Stimulated activated CD4-positive, alpha-beta T cell treated with anti-CD3 and anti-CD28 coated beads, Interleukin-2, amount 100 ng/mL, for 48 hours (primary cell): ENCODE measurements at regions not wholly inside any gene's neighbourhood (a gene's known extent, or its start where the extent isn't known, plus 50 kb on each side); places are given as distances from the start of the nearest gene placed in this dataset.
"Not testable (repeated sequence)": the region's sequence is repeated elsewhere in the genome, so short reads cannot be mapped to it uniquely, and the experiment has no call there.

ENCODE experiments used
- DNase-seq, 2 donors: peaks; one replicate each; pipeline ENCODE4 v3.0.0-alpha.2; 2020

DNA sequence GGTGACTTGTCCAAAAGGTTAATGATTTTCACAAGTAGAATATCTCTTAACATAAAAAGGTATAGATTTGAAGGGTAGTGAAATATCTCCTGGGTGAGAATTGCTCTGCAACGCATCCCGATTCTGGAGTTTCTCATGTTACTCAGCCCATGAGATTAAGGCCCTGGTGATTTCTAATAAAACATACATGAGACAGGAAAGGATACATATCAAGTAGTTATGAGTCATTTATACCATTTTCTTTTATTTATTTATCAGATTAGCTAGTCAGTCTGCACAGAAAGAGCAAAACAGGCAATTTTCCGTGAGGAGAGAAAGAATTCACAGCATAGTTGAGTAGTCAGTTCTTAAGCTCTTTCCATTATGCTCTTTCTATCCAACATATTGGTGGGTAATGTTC lies 535.6 kb upstream of the ATP2B1 start:
- no peak for DNase-seq

DNA sequence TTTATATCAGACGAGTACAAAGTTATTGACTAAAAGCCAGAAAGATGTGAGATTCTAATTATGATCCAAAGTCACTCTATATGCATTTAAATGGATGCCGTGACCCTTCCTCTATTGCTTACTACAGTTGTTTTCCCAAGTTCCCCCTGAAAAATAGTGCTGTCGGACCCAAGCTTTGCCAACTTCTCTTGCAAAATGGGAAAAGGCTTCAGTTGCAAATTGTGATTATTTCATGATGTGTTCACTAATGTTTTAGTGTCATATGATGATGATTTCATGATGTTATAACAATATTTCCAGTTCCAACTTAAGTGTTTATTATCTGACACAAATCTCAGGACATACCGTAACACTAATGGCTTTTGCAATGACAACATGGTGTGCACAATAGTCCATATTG lies 534.6 kb upstream of the ATP2B1 start:
- no peak for DNase-seq

DNA sequence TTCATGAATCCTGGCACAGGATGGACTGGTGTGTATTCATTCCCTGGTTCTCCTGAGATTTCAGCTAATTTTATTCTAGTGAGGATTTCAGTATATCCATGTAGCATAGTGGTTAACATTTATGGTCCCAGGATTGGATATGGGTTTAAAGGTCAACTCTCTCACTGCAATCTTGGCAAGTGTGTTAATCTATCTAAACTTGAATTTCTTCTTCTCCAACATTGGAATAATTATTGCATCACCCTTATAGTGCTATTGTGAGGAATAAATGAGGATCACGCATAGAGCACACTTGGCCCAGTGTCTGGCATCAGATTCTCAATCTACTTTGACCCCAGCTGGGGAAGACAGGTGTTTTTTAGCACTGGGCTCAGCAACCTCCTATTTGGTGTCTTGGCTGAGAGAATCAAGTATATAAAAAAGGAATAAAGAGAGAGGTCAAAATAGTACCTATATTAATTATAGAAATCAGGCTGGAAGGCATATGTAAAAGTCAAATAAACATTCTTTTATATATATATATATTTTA lies 531.2 kb upstream of the ATP2B1 start:
- no peak for DNase-seq

DNA sequence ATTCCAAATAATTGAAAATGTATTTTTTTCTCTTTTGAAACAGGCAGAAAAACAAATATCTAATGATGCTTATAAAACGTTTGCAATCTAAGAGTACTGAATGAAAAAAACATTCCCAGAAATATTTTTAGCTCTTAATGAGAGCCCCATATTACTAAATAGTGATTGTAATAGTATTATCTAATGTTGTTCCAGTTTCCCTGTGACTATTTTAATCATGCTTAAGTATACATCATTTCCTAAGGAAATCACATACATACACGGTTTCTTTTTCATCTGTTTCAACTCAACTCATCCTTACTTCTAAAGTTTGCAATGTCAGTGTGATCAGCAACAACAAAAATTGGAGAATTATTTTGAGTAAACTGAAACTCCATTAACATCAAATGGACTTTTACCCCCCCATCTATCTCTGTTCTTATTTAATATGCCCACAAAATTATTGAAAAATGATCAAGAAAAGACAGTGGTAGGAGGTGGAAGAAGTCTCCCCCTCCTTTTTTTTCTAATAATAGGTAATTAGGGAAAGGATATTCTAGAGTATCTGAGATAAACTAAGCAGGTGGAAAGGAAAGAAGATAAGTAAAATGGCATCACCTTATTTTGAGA lies 530.1 kb upstream of the ATP2B1 start:
- no peak for DNase-seq

DNA sequence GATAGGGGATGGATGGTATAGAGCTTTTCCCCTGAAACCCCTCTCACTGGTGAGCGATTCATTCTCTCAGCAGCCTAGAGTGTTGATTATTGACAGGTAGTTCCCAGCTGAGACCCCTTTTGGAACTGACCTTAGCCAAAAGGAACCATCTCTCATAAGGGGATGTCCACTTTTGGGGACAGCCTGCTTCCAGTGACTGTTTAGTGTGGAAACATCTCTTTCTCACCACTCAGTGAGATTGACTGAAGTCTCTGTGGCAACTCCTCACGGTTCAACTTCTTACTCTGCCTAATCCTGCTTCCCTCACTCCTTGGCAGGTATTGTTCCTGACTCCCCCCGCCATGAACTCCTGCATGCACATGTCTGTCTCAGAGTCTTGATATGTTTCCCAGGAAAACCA lies 529.2 kb upstream of the ATP2B1 start:
- no peak for DNase-seq

DNA sequence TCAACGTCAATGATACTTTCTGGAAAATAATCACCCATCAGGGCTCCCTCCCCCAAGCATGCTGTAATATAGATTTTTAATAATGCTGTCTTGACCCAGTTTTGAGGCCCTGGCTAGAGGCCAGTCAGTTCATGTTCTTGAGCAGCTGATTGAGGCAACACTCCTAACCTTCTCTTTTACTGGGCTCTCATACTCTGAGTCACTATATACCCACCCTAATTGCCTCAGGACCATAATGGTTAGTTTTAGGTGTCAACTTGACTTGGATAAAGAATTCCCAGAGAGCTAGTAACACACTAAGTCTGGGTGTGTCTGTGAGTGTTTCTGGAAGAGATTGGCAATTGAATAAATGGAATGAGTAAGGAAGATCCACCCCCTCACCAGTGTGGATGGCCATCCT lies 527.0 kb upstream of the ATP2B1 start:
- no peak for DNase-seq

DNA sequence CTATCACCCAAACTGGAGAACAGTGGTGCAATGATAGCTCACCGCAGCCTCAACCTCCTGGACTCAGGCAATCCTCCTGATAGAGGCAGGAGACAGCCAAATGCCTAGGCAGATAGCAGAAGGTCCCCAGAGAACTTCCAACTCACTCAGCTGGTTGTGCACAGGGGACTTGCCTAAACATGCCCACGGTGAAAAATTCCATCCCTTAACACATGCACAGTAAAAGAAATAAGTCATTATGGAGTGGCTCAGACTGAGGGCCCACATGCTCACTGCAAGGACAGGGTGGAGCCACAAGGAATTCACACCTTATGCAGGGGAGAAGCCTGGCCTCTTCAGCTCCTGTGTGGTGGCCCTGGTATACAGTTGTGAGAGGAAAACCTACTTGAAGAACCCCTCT lies 525.8 kb upstream of the ATP2B1 start:
- DNase-seq, result no peak

DNA sequence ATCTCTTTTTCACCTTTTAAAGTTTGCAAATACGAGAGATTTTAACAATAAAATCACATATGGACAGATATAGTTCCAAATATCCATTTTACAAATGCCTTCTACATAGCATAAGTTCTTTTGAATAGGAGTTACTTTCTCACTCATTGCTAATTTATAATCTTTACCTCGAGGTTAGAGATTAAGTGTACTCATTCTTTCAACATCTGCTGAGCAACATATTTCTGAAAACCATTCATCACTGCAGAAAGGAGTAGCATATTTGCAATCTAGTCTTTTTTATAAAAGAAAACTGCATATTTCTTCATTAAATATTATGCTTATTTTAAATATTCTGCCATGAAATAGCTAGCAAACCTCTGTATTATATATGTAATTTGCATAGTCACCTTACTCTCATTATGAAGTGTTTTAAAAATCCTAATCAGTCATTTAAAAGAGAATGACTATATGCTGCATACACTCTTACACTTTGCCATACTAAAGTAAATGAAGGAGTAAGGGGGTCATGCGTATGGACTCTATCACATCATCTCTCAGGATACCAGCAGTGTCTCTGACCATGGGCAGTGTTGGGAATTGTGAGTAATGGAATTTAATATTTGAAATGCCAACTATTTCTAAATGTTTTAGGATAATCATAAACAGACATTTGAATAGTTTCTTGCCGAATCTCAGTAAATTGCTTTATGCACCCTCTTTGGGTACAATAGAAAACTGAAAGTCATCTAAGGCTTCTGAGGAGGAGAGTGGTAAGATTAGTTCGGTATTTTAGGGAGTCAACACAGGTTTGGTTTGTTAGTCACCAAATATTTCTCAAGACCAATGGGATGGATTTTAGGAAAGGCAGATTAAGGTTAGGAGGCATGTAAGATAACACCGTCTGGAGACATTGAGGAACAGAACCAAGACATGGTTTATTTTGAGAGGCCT lies 524.8 kb upstream of the ATP2B1 start:
- no peak for DNase-seq

DNA sequence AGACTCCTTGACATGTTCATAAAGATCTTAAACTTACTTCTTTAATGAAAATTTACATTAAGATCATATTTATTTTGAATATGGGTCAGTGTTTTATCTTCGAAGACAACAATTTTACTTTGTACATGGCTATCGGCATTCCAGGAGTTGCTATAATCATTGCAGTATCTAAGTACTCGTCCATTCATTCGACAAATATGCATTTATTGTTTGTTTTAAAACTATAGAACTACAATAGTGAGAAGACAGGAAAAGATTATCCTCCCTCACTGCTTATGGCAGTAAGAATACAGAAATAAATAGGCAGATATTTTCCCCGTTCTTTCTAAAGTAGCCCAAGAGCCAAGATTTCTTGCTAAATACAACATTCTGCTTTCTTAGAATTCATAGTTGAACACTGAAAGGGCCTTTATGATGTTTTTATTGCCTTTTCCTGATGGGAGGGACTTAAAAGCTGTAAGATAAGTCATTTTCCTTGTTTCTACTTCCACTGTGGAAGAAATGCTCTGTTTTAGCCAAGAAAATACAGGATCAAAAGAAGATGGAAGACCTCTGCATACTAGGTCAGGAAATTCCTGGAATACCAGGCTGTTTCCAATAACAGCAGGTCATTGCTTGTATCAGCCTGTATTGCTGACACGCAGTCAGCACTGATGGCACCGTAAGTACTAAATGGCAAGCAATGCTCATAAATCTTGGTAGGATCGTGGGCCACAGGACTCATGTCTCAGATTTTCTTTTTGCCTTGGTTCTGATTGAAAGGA lies 521.0 kb upstream of the ATP2B1 start:
- DNase-seq, result no peak

DNA sequence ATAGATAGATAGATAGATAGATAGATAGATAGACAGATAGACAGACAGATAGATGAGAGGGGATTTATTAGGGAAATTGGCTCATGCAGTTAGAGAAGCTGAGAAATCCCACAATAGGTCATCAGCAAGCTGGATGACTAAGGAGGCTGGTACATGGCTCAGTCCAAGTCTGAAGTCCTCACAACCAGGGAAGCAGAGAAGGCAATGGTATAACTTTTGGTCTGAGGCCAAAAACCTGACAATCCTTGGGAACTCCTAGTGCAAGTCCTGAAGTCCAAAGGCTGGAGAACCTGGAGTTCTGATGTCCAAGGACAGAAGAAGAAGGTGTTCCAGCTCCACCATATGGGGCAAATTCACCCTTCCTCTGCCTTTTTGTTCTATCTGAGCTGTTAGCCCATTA lies 517.6 kb upstream of the ATP2B1 start:
- no peak for DNase-seq

DNA sequence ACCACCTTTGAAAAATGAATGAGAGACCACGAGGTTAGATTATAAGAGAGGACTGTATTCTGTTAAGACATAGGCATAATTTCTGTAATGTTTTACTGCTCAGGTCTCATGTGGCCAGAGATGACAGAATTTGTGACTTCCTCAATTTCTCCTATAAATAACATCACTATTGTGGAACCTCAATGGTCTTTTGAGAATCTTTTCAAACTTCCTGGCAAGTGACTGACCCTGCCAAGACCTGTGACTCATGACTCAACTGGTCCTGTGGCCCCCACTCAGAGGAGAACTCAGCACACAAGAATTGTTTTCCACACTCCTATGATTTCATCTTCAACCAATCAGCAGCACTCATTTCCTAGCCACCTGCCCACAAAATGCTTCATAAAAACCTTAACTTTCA lies 508.2 kb upstream of the ATP2B1 start:
- DNase-seq, result no peak

DNA sequence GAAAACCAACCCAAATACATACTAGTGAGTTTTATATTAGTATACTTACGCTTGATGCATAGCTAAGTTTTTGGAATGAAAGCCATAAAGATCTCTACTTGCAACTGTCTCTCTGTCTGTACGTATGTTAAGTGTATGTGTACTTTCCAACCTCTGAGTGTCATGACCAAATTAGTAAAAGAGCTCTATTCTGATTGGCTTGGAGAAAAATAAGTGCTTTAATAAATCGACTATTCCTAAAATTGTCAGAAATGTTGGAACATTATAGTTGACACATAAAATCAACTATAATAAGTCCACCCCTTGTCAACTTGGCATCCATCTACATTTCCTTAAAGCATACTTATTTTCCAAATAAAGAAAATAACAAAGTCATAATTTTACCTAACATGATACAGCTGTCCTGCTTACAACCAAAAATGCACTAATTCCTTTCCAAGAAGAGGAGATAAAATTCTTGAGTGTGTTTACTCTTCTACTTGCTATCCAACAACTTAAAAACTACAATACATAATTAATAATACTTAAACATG lies 507.4 kb upstream of the ATP2B1 start:
- no peak for DNase-seq

DNA sequence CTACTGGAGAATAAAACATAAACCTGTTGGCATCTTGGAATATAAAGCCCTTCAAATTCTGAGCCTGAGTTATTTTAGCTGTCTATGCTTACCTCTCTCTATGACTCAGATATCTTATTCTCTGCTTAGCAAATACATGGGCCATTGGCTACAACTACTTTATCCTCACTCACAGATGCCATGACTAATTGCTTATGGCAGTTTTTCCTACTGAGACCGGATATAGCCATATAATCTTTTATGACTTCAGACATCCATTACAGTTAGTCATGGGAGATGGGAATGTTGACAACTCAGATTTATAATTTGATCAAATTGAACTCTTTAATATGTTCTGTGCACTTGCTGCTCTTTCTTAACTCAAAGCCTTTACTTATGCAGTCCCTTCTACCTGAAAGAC lies 502.4 kb upstream of the ATP2B1 start:
- DNase-seq, result no peak

DNA sequence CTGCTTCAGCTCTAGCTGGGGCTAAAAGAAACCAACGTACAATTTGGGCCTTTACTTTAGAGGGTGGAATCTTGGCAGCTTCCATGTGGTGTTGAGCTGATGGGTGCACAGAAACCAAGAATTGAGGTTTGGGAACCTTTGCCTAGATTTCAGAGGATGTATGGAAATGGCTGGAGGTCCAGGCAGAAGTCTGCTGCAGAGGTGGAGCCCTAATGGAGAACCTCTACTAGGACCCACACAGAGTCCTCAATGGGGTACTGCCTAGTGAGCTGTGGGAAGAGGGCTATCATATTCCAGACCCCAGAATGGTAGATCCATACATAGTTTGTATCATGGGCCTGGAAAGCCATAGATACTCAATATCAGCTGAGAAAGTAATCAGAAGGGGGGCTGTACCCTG lies 500.4 kb upstream of the ATP2B1 start:
- DNase-seq, result no peak

DNA sequence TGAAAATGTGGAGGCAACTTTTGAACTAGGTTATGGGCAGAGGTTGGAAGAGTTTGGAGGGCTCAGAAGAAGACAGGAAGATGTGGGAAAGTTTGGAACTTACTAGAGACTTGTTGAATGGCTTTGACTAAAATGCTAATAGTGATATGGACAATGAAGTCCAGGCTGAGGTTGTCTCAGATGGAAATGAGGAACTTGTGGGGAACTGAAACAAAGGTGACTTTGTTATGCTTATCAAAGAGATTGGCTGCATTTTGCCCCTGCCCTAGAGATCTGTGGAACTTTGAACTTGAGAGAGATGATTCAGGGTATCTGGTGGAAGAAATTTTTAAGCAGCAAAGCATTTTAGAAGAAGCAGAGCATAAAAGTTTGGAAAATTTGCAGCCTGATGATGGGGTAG lies 499.7 kb upstream of the ATP2B1 start:
- DNase-seq, result not testable (repeated sequence)

DNA sequence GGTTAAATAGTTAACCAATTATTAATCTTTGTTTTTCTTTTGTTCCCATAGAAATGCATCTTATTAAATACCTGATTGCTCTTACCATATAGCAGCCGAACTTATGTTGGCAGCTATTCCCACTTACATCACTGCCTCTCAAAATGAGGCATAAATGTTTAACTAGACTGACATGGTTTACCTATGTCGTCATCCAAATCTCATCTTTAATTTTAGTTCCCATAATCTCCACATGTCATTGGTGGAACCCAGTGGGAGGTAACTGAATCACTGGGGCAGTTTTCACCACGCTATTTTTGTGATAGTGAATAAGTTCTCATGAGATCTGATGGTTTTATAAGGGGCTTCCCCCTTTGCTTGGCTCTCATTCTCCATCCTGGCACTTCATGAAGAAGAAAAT lies 499.2 kb upstream of the ATP2B1 start:
- DNase-seq, result no peak

DNA sequence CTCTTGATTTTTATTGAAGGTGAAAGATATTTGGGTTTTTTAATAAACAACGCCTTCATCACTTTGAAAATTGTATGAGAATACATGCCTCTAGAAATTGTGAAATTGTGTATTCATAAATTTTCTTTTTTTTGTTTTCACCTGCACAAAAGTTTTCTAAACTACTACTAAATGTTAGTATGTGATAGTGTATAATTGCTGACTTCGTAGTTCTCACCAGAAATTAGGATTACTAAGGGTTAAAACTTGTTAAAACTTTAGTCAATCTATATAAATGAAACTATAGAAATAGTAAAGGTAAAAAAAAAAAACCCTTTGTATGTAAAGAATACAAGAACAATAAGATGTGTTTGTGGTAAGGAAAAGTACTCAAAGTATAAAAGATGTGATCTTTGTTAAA lies 496.5 kb upstream of the ATP2B1 start:
- DNase-seq, result no peak

DNA sequence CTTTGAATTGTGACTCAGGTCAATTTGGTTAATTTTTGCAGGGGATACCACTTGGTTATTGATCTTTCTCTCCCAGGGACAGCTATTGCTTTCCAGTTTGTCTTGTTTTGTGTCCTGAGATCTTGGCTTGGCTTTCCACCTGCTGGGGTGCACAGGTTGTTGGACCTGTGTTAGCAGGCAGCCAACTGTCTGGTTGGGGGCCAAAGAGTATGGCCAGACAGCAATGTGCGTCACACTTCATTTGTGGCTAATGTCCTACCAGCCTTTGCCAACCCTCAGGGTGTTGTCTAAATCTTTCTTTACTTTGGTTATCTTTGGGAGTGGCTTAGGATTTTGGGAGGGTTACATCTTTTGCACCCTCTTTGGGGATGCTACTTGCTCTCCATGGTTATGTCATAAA lies 494.9 kb upstream of the ATP2B1 start:
- no peak for DNase-seq

DNA sequence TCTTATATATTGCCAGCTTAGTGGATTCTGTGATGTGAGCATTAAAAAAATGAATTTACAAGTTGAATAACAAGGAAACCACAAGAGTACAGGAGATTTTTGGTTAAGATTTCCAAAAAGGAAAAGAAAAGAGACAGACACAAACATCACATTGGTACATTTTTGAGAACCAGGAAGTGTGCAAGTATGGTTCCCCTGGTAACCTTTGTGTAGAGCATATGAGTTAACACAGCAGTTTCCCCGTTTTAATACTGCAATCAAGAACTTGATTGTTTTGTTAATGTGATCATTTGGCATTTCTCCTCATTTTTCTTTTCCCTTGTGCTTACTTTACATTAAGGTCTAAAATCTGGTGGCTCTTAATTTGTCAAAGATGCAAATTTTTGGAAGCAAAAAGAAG lies 490.4 kb upstream of the ATP2B1 start:
- DNase-seq, result no peak

DNA sequence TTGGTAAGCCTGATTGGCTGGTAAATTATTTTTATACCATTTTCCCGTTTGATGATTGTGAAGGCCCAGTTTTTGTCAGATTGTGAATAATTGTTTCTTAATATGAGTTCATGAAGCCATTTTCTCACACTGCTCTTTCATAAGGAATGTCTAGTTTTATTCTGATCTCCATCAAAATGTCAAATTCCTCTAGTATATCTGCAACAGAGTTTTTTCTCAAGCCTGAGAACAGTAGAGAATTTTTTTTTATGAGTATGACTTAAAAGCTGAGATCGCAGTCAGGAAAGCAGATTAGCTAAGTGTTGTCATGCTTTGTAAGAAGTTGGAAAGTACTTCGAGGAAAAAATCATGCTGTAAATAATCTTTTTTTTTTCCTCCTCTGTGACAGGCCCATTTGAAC lies 484.9 kb upstream of the ATP2B1 start:
- no peak for DNase-seq

DNA sequence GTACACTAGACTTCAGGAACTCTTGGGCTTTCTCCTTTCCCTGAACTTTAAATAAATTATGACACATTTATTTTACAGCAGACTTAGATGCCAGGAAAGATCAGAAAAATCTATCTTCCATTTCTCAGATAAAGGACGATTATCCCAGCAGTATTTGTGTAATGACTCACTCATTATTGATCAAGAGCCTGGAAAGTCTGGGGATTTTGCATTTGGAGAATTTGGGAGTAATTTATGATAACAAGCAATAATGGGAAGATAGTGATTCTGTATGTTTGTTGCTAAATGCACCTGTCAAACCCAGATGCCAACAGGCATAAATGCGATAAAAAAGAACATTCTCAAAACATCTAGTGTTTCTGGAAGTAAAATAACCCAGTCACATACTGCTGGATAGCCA lies 480.2 kb upstream of the ATP2B1 start:
- no peak for DNase-seq

DNA sequence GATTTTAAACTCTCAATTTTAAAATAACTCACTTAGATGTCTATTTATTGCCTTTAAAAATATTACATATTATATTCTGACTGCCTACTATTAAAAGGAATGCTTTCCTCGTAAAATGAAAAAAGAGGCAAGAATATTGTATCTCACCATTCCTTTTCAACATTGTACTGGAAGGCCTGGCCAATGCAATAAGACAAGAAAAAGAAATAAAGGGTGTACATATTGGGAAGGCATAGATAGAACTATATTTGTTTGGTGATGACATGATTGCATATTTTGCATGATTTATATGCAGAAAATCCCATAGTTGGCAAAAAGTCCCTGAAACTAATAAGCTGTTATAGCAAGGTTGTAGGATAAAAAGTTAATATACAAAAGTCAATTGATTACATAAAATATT lies 474.6 kb upstream of the ATP2B1 start:
- DNase-seq, result no peak

DNA sequence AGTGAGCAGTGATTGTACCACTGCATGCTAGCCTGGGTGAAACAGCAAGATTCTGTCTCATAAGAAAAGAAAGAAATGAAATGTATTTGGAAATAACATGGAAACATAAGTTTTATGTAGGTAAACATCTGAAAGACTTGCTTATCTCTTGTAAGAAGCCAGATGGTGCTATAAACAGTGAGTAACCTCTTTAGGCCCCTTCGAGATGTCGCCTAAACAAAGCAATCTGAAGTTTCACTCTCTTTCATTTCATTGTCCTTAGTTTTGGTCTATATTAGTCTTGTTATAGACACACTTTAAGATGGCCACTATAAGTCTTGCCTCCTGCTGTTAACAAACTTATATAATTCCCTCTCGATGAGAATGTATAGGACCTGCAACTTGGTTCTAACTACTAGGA lies 472.6 kb upstream of the ATP2B1 start:
- no peak for DNase-seq
